BJ (cell line): ENCODE measurements at regions not wholly inside any gene's neighbourhood (a gene's known extent, or its start where the extent isn't known, plus 50 kb on each side); places are given as distances from the start of the nearest gene placed in this dataset.

Source experiments
- CTCF ChIA-PET: fragments of 350-600 bp; formaldehyde crosslinking; extraction: SDS; loops from one replicate; lab custom pipeline; 2021; ENCODE audit warnings: antibody characterized with exemption, inconsistent platforms; lab: Yijun Ruan, JAX
- POLR2A ChIA-PET: fragments of 300-600 bp; sonication (Branson Sonifier 250); formaldehyde crosslinking; extraction: SDS; loops from one replicate; lab custom pipeline; 2021; ENCODE audit warnings: antibody characterized with exemption; lab: Charles Lee
- DNase-seq: peaks from one replicate; pipeline ENCODE4 v3.0.0-alpha.2; 2011; ENCODE audit warnings: low read depth
- H3K27me3 ChIP-seq: 2 replicates; pipeline ENCODE4 v1.6.0; 2011; ENCODE audit warnings: low read length; ENCODE audit not compliant: control insufficient read depth, insufficient read depth
- H3K36me3 ChIP-seq: 2 replicates; pipeline ENCODE4 v1.5.1; 2011; ENCODE audit warnings: low read length; ENCODE audit not compliant: control insufficient read depth, insufficient read depth
- H3K4me3 ChIP-seq: 2 replicates; pipeline ENCODE4 v1.5.1; 2011; ENCODE audit warnings: low read depth, mild to moderate bottlenecking, control low read depth, low read length
- TF ChIP-seq, protein P1 (sequence below): IDR thresholded peaks from 2 replicates; pipeline ENCODE4 v1.5.1; 2011; ENCODE audit warnings: low read depth, mild to moderate bottlenecking, control low read depth, inconsistent platforms, low read length, moderate library complexity; ENCODE audit not compliant: insufficient read depth

- TF ChIP-seq, protein P1, sequence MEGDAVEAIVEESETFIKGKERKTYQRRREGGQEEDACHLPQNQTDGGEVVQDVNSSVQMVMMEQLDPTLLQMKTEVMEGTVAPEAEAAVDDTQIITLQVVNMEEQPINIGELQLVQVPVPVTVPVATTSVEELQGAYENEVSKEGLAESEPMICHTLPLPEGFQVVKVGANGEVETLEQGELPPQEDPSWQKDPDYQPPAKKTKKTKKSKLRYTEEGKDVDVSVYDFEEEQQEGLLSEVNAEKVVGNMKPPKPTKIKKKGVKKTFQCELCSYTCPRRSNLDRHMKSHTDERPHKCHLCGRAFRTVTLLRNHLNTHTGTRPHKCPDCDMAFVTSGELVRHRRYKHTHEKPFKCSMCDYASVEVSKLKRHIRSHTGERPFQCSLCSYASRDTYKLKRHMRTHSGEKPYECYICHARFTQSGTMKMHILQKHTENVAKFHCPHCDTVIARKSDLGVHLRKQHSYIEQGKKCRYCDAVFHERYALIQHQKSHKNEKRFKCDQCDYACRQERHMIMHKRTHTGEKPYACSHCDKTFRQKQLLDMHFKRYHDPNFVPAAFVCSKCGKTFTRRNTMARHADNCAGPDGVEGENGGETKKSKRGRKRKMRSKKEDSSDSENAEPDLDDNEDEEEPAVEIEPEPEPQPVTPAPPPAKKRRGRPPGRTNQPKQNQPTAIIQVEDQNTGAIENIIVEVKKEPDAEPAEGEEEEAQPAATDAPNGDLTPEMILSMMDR: no peak
- Histone ChIP-seq H3K4me3 (no peak overlapping the region), H3K27me3 (no peaks in the 10 kb centered on the region), H3K36me3 (no peaks in the 10 kb centered on the region)
- DNase-seq: no peak
- ChIA-PET CTCF (interaction anchor here (0.9 to 2.0 kb wide), 7 partner anchors 9 to 649 kb away, joined by 3 to 7 read pairs (median 4); no protein-coding TSS in a partner anchor), POLR2A (no interaction called here)
These were observed 53.7 kb upstream of the TMX4 start for GRCh38 chr20:8073024-8073832.

DNA sequence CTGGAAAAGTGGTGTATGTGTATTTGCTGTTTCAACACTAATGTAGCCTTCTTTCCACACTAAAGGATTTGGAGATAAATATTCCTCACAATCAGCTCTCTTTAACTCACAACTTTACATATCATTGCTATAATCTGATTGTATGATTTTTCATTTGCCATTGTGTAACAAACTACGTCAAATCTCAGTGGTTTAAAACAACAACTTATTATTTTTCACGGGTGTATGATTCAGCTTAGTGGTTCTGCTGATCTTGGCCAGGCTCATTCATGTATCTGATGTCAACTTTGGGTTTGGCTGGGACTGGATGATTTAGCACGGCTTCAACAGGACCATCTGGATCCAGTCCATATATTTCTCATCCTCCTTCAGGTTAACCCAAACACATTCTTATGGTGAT lies 55.4 kb upstream of the TMX4 start:
- no peaks in the 10 kb centered on the region for H3K27me3 ChIP-seq
- ChIA-PET POLR2A (no interaction called here), CTCF (interaction anchor here (1.9 to 2.5 kb wide), 2 partner anchors 31 to 647 kb away, joined by 6 to 7 read pairs; no protein-coding TSS in a partner anchor)
- H3K4me3 ChIP-seq: no peak overlapping the region
- TF ChIP-seq, protein P1: no peak
- DNase-seq: no peak
- no peaks in the 10 kb centered on the region for H3K36me3 ChIP-seq

DNA sequence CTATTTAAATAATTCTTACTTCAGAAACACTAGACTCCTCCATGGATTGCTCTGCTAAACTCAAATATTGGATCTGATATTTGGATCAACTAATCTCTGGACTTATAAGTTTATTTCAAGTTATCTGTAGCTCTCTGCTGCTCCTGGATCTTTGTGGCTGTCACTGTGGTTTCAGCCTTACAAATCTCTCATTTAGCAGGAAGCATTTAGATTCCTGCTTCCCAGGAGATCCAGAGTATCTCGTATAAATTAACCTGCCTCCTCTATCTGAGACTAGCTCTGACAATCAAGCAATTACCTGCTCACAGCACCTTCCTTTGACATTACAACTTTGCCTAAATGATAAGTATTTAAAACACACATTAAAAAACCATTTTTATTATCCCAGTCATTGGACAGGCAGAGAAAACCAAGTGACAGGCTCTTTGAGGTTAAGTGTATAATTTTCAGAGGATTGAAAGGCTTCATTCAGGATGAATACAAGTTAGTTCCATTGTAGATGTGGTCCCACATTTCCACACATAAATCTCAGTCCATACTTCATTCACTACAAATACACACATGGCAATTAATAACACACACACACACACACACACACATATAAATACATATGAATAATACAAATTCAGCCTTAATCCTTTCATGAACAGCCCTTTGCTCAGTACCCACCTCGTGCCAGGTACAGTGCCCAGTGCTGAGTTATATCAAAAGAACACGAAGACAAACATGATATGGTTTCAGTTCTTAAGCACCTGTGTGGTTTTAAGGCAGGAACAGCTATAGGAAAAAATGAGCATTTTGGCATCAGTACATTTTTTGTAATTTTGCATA lies 55.5 kb upstream of the PLCB1 start:
- Histone ChIP-seq H3K27me3 (no peaks in the 10 kb centered on the region), H3K4me3 (no peak overlapping the region), H3K36me3 (no peaks in the 10 kb centered on the region)
- DNase-seq: no peak
- TF ChIP-seq, protein P1: no peak
- ChIA-PET CTCF (interaction anchor here (1.9 to 2.5 kb wide), 2 partner anchors 33 to 645 kb away, joined by 6 to 7 read pairs; no protein-coding TSS in a partner anchor), POLR2A (no interaction called here)

DNA sequence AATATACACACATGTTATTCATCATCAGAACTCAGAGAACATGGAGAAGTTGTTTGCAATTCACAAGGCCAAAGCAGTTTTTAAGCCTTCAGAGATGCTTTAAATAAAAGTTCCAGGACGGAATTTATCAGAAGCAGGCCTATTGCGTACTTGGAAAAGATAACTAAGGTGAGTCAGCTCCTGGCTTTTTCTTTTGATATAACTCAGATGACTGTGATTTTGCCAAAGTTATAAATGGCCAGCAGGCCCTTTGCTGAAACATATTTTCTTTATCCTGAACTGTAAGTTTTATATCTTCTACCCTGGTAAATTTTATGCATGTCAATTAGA lies 55.0 kb upstream of the PLCB1 start:
- DNase-seq: no peak
- POLR2A ChIA-PET: no interaction called here
- CTCF ChIA-PET: interaction anchor here (2.5 kb wide), 1 partner anchor 33 kb away, joined by 7 read pairs; no protein-coding TSS in a partner anchor
- no peaks in the 10 kb centered on the region for H3K27me3 ChIP-seq
- H3K36me3 ChIP-seq: no peaks in the 10 kb centered on the region
- TF ChIP-seq, protein P1: no peak
- H3K4me3 ChIP-seq: no peak overlapping the region

- TF ChIP-seq, protein P1: no peak
- no peak for DNase-seq
- POLR2A ChIA-PET: no interaction called here
These were observed 53.5 kb upstream of the PLCB1 start for GRCh38 chr20:8078528-8078914.

More at GRCh38 chr20:8078528-8078914, 53.5 kb upstream of the PLCB1 start:
- no peaks in the 10 kb centered on the region for H3K27me3 ChIP-seq
- no peaks in the 10 kb centered on the region for H3K36me3 ChIP-seq
- no peak overlapping the region for H3K4me3 ChIP-seq
- CTCF ChIA-PET: no interaction called here
